Epidermal melanocyte (primary cell): ENCODE measurements at regions not wholly inside any gene's neighbourhood (a gene's known extent, or its start where the extent isn't known, plus 50 kb on each side); places are given as distances from the start of the nearest gene placed in this dataset.
"Not testable (repeated sequence)": the region's sequence is repeated elsewhere in the genome, so short reads cannot be mapped to it uniquely, and the experiment has no call there.

ENCODE experiments used
- DNase-seq: peaks from one replicate; pipeline ENCODE4 v3.0.0; 2011; ENCODE audit warnings: low spot score; ENCODE audit not compliant: insufficient read length

- DNase-seq = no peak
Observed at GRCh38 chr5:163260961-163261360, 176.4 kb upstream of the CCNG1 start.

GRCh38 chr5:163261647-163262269 lies 175.6 kb upstream of the CCNG1 start:
- no peak for DNase-seq

- DNase-seq = not testable (repeated sequence)
Observed at GRCh38 chr5:163266249-163266648, 171.1 kb upstream of the CCNG1 start.

- no peak for DNase-seq
Observed at GRCh38 chr5:163269624-163270023, 167.8 kb upstream of the CCNG1 start.

GRCh38 chr5:163276466-163276865 lies 160.9 kb upstream of the CCNG1 start:
- DNase-seq = no peak

GRCh38 chr5:163280897-163281296 lies 156.5 kb upstream of the CCNG1 start:
- DNase-seq = not testable (repeated sequence)

- no peak for DNase-seq
Observed at GRCh38 chr5:163281512-163281911, 155.9 kb upstream of the CCNG1 start.

GRCh38 chr5:163293836-163294235 lies 143.6 kb upstream of the CCNG1 start:
- no peak for DNase-seq

GRCh38 chr5:163303718-163304117 lies 133.7 kb upstream of the CCNG1 start:
- no peak for DNase-seq

GRCh38 chr5:163305655-163306054 lies 131.7 kb upstream of the CCNG1 start:
- DNase-seq = no peak

GRCh38 chr5:163306421-163306820 lies 131.0 kb upstream of the CCNG1 start:
- DNase-seq = no peak

GRCh38 chr5:163309914-163310313 lies 127.5 kb upstream of the CCNG1 start:
- DNase-seq = no peak

GRCh38 chr5:163310997-163311396 lies 126.4 kb upstream of the CCNG1 start:
- no peak for DNase-seq

- no peak for DNase-seq
Observed at GRCh38 chr5:163312598-163312997, 124.8 kb upstream of the CCNG1 start.

GRCh38 chr5:163313049-163313448 lies 124.3 kb upstream of the CCNG1 start:
- not testable (repeated sequence) for DNase-seq

- DNase-seq = not testable (repeated sequence)
Observed at GRCh38 chr5:163316374-163316773, 121.0 kb upstream of the CCNG1 start.

GRCh38 chr5:163318707-163319106 lies 118.7 kb upstream of the CCNG1 start:
- DNase-seq = no peak

GRCh38 chr5:163321511-163321910 lies 115.9 kb upstream of the CCNG1 start:
- DNase-seq = no peak

- DNase-seq = no peak
Observed at GRCh38 chr5:163330723-163331668, 106.4 kb upstream of the CCNG1 start.

GRCh38 chr5:163336074-163336473 lies 101.3 kb upstream of the CCNG1 start:
- DNase-seq = not testable (repeated sequence)

GRCh38 chr5:163339148-163339547 lies 98.2 kb upstream of the CCNG1 start:
- no peak for DNase-seq

GRCh38 chr5:163340378-163340777 lies 97.0 kb upstream of the CCNG1 start:
- DNase-seq = not testable (repeated sequence)

GRCh38 chr5:163342306-163342705 lies 95.1 kb upstream of the CCNG1 start:
- no peak for DNase-seq
